LNCaP clone FGC (cell line): ENCODE measurements at regions not wholly inside any gene's neighbourhood (a gene's known extent, or its start where the extent isn't known, plus 50 kb on each side); places are given as distances from the start of the nearest gene placed in this dataset.

Source experiments
- DNase-seq: peaks from one replicate; pipeline ENCODE4 v3.0.0-alpha.2; 2011; ENCODE audit warnings: low read depth
- H3K4me3 ChIP-seq: 2 replicates; pipeline ENCODE4 v1.5.1; 2011; ENCODE audit warnings: mild to moderate bottlenecking, low read depth, low read length, control low read depth
- TF ChIP-seq, protein P1 (sequence below): IDR thresholded peaks from 2 replicates; pipeline ENCODE4 v1.5.1; 2012; ENCODE audit warnings: mild to moderate bottlenecking; ENCODE audit not compliant: control insufficient read depth, insufficient read depth; ENCODE audit errors: extremely low read depth

DNA sequence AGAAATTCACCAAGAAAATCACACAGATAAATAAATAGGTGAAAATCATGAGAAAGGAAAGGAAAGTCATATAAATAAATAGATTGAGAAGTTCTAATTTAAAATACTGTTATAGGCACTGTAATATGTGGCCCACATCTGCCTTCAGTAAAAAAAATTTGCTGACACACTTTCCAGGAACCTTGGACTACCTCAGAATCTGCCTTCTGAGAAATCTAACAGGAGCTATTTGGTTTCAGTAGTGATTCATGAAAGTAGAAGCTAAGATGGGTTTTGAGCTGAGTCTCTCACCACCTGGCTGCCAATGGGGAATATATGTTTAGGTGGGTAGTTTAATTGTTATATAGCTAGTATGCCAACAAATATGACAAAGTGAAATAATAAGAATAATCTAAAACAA is 810.0 kb downstream of the RAB28 start:
- no peak for DNase-seq
- no peak overlapping the region for H3K4me3 ChIP-seq
- TF ChIP-seq, protein P1, sequence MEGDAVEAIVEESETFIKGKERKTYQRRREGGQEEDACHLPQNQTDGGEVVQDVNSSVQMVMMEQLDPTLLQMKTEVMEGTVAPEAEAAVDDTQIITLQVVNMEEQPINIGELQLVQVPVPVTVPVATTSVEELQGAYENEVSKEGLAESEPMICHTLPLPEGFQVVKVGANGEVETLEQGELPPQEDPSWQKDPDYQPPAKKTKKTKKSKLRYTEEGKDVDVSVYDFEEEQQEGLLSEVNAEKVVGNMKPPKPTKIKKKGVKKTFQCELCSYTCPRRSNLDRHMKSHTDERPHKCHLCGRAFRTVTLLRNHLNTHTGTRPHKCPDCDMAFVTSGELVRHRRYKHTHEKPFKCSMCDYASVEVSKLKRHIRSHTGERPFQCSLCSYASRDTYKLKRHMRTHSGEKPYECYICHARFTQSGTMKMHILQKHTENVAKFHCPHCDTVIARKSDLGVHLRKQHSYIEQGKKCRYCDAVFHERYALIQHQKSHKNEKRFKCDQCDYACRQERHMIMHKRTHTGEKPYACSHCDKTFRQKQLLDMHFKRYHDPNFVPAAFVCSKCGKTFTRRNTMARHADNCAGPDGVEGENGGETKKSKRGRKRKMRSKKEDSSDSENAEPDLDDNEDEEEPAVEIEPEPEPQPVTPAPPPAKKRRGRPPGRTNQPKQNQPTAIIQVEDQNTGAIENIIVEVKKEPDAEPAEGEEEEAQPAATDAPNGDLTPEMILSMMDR = no peak

DNA sequence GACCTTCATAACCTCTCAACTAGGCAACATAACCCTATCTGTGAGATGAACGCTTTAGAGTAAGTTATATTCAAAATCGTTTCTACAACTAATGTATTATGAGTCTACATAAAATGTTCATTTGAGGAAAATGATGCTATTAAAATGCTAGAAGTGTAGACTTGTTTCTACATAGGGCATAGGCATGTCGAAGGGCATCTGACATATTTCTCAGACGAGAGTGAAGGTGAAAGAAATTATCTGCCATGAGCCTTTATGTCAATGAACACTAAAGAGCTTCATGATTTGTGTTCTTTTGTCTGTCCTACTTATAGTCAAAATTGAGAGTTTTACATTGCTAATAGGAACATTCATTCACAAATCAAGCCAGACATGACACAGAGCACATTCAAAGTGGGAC is 811.8 kb downstream of the RAB28 start:
- H3K4me3 ChIP-seq = no peak overlapping the region
- TF ChIP-seq, protein P1 = no peak

DNA sequence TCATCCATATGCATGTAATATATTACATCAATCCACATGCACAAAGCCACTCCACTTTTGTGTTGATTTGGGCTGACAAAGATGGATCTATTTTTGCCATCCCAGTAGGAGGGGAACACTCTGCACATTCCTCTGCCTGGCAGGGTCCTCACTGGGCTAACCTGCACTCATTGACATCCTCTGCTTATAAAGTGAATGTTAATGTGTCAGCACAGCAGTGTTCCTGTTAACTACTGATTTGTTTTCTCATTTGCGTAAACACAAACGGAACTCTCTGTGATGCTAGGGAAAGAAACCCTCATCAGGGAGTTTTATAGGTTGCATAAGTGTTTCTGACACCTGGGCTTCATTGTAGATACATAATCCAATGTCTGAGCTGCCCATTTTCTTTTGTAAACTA is 826.0 kb downstream of the RAB28 start:
- no peak for DNase-seq
- TF ChIP-seq, protein P1 = no peak
- H3K4me3 ChIP-seq = no peak overlapping the region

More for the DNA sequence above, 811.8 kb downstream of the RAB28 start:
- DNase-seq = no peak

DNA sequence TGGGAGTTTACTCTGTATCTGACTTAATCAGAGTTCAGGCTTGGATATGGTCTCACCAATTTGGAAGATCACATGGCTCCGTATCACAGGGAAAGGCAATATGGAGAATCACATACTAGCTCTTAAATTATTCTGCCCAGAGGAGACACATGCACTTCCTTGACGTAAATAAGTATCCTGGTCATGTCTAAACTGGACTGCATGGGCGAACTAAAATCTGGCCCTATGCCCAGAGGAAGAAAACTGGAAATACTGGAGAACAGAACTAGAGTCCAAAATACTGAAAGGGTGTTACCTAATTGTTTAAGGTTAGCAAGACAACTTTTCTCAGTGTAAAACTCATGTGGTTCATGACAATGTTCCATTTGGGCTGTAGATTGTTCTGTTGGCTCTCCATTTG is 832.3 kb downstream of the RAB28 start:
- H3K4me3 ChIP-seq = no peak overlapping the region
- TF ChIP-seq, protein P1 = no peak
- no peak for DNase-seq

DNA sequence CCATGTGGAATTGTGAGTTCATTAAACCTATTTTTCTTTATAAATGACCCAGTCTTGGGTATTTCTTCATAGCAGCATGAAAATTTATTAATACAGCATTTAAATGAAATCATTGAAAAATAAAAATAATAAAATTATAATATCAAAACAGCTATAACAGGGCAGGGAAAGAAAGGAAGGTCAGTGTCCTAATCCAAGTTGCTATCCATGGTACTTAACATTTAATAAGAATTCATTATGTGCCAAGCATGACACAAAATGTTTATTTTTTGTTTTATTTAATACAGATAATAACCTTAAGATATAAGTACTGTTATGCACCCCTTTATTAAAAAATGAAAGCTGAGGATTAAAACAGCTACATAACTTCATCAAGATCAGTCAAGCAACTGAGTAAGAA is 838.4 kb downstream of the RAB28 start:
- TF ChIP-seq, protein P1 = no peak
- no peak for DNase-seq
- no peak overlapping the region for H3K4me3 ChIP-seq

DNA sequence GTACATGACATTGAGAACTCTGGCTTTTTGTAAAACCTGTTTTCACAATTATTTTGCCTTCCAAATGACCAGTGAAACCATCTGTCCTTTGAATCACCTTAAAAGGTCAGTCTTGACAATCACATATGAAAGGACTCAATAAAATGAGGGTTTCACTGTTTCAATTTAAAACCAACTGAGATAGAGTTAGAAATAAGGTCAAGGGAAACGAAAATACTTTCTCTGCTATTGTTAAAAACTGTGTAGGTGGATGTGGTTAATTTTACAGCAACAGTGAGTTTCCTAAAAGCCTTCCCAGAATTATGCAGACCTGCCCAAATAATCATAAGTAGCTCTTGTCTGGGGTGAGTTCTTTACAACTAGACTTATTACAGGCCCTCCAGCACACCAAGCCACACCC is 839.9 kb downstream of the RAB28 start:
- no peak for DNase-seq
- H3K4me3 ChIP-seq = no peak overlapping the region
- TF ChIP-seq, protein P1 = no peak

DNA sequence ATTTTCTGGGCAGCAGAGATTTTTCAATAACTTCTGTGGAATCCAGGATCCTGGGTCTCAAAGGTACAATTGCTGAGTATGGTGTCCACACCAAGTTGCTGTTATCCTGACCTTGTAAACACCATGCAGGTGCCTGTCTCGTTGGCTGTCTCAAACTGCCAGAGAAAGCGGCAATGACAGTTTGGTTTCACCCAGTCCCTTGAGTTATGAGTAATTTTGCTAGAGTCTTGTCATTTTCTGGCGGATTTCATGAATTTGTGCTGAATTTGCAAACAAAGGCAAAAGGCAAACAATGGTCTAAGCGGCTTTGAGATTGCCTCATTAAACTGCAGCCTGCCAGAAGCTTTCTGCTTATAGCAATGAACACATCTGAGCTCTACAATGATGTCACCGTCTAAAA is 847.9 kb downstream of the RAB28 start:
- DNase-seq = no peak
- TF ChIP-seq, protein P1 = no peak
- H3K4me3 ChIP-seq = no peak overlapping the region
